Jurkat, Clone E6-1 (cell line): ENCODE measurements at regions not wholly inside any gene's neighbourhood (a gene's known extent, or its start where the extent isn't known, plus 50 kb on each side); places are given as distances from the start of the nearest gene placed in this dataset.
"Not testable (repeated sequence)": the region's sequence is repeated elsewhere in the genome, so short reads cannot be mapped to it uniquely, and the experiment has no call there.

Experiments used
- DNase-seq: peaks from one replicate; pipeline ENCODE4 v3.0.0-alpha.2; 2011; ENCODE audit warnings: low read depth, low spot score
- H3K4me3 ChIP-seq: 2 replicates; pipeline ENCODE4 v1.5.1; 2011; ENCODE audit warnings: mild to moderate bottlenecking, low read length, control low read depth, moderate library complexity

GRCh38 chr5:74536658-74537057, 103.9 kb downstream of the ENC1 start:
- no peak overlapping the region for H3K4me3 ChIP-seq
- DNase-seq: no peak

GRCh38 chr5:74535926-74536325, 104.6 kb downstream of the ENC1 start:
- no peak for DNase-seq
- H3K4me3 ChIP-seq: no peak overlapping the region

- H3K4me3 ChIP-seq: no peak overlapping the region
- no peak for DNase-seq
Measured at GRCh38 chr5:74534397-74535129, 106.0 kb downstream of the ENC1 start.

- DNase-seq: no peak
- no peak overlapping the region for H3K4me3 ChIP-seq
Measured at GRCh38 chr5:74530326-74531050, 110.0 kb downstream of the ENC1 start.

GRCh38 chr5:74529101-74529500, 111.4 kb downstream of the ENC1 start:
- DNase-seq: no peak
- H3K4me3 ChIP-seq: no peak overlapping the region

GRCh38 chr5:74526111-74526510, 114.4 kb downstream of the ENC1 start:
- DNase-seq: no peak
- H3K4me3 ChIP-seq: no peak overlapping the region

GRCh38 chr5:74524767-74525166, 115.8 kb downstream of the ENC1 start:
- DNase-seq, H3K4me3 ChIP-seq: not testable (repeated sequence)

GRCh38 chr5:74523698-74524097, 116.8 kb downstream of the ENC1 start:
- not testable (repeated sequence) for H3K4me3 ChIP-seq, DNase-seq

- DNase-seq, H3K4me3 ChIP-seq: not testable (repeated sequence)
Measured at GRCh38 chr5:74522838-74523237, 117.7 kb downstream of the ENC1 start.

GRCh38 chr5:74521401-74521800, 119.1 kb downstream of the ENC1 start:
- no peak overlapping the region for H3K4me3 ChIP-seq
- no peak for DNase-seq

- DNase-seq: no peak
- no peak overlapping the region for H3K4me3 ChIP-seq
Measured at GRCh38 chr5:74519679-74520078, 120.8 kb downstream of the ENC1 start.

- H3K4me3 ChIP-seq: no peak overlapping the region
- no peak for DNase-seq
Measured at GRCh38 chr5:74519161-74519571, 121.4 kb downstream of the ENC1 start.

- H3K4me3 ChIP-seq: no peak overlapping the region
- DNase-seq: no peak
Measured at GRCh38 chr5:74517700-74518099, 122.8 kb downstream of the ENC1 start.

GRCh38 chr5:74516211-74516636, 124.3 kb downstream of the ENC1 start:
- no peak overlapping the region for H3K4me3 ChIP-seq
- DNase-seq: no peak

- no peak for DNase-seq
- H3K4me3 ChIP-seq: no peak overlapping the region
Measured at GRCh38 chr5:74514888-74515551, 125.5 kb downstream of the ENC1 start.

- DNase-seq, H3K4me3 ChIP-seq: not testable (repeated sequence)
Measured at GRCh38 chr5:74511770-74512169, 128.8 kb downstream of the ENC1 start.

GRCh38 chr5:74510476-74511075, 130.0 kb downstream of the ENC1 start:
- peak; percentile 70 for DNase-seq

GRCh38 chr5:74507370-74508005, 133.0 kb downstream of the ENC1 start:
- H3K4me3 ChIP-seq: no peak overlapping the region
- DNase-seq: no peak

More at GRCh38 chr5:74510476-74511075, 130.0 kb downstream of the ENC1 start:
- H3K4me3 ChIP-seq: no peak overlapping the region

GRCh38 chr5:74506119-74506518, 134.4 kb downstream of the ENC1 start:
- DNase-seq: no peak
- H3K4me3 ChIP-seq: no peak overlapping the region
